GM12801 (cell line): ENCODE measurements at regions not wholly inside any gene's neighbourhood (a gene's known extent, or its start where the extent isn't known, plus 50 kb on each side); places are given as distances from the start of the nearest gene placed in this dataset.

Source experiments
- TF ChIP-seq, protein P1 (sequence below): IDR thresholded peaks from one replicate; pipeline ENCODE4 v1.5.1; 2011; ENCODE audit warnings: control low read depth; ENCODE audit not compliant: insufficient read length; ENCODE audit errors: extremely low read depth

GRCh38 chr2:59881218-59881617, 672.2 kb downstream of the BCL11A start:
- TF ChIP-seq, protein P1, sequence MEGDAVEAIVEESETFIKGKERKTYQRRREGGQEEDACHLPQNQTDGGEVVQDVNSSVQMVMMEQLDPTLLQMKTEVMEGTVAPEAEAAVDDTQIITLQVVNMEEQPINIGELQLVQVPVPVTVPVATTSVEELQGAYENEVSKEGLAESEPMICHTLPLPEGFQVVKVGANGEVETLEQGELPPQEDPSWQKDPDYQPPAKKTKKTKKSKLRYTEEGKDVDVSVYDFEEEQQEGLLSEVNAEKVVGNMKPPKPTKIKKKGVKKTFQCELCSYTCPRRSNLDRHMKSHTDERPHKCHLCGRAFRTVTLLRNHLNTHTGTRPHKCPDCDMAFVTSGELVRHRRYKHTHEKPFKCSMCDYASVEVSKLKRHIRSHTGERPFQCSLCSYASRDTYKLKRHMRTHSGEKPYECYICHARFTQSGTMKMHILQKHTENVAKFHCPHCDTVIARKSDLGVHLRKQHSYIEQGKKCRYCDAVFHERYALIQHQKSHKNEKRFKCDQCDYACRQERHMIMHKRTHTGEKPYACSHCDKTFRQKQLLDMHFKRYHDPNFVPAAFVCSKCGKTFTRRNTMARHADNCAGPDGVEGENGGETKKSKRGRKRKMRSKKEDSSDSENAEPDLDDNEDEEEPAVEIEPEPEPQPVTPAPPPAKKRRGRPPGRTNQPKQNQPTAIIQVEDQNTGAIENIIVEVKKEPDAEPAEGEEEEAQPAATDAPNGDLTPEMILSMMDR = no peak

DNA sequence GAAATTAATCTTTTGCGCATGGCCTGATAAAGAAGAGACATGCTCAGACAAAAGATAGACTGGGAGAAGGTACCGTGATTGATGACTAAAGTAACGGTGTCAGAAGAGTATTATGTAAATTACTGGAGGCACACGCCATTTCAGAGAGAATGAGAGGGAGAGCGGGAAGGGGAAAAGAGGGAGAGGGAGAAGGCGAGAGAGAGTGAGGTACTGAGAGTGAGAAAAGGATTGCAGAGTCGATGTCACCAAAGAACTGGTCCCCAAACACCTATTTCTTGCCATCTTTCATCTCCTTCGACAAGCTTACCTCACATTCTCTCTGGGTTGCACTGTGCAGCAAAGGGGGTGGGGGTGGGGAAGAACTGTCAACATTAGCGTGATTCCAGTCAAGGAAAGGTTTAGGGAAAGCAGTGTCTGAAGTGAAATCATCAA, 673.7 kb downstream of the BCL11A start:
- TF ChIP-seq, protein P1 = no peak

DNA sequence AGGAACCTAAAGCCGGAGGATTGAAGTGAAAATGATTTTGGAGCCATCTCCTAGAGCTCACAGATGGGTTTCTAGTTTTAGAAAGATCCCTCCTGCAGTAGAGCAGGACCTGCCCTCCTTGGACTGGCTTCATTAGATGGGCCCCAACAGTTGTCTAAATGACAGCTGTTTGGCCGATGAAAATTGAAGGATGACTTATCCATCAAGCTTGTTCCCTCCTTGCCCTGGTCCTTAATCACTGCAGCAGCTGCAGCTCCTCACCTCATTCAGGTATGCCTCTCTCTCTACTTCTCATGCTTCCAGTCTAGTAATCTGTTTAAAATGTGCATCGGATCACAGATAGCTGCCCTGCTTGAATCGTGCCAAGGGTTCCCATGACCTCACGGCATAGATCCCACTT, 677.6 kb downstream of the BCL11A start:
- TF ChIP-seq, protein P1 = no peak

GRCh38 chr2:59874971-59875755, 678.3 kb downstream of the BCL11A start:
- TF ChIP-seq, protein P1 = no peak

DNA sequence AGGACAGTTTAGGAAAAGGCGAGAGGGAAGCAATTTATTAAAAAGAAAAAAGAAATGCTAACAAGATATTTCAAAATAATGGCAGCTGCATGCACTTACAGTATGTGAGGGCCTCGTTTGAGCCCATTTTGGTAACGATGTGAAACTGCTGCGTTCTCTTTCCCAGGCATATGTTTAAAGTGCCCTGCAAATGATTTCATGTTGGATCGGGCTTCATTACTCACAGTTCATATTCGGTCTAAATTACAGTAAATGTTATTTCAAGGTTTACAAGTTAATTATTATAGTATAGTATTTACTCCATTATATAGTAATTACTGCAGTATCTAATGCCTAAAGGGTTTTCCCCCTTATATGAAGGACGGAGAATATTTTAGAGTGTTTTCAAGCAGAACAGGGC, 679.1 kb downstream of the BCL11A start:
- TF ChIP-seq, protein P1 = no peak

GRCh38 chr2:59871830-59872229, 681.6 kb downstream of the BCL11A start:
- TF ChIP-seq, protein P1 = no peak

GRCh38 chr2:59868981-59869380, 684.5 kb downstream of the BCL11A start:
- TF ChIP-seq, protein P1 = no peak
